SK-N-SH (cell line): ENCODE measurements at regions not wholly inside any gene's neighbourhood (a gene's known extent, or its start where the extent isn't known, plus 50 kb on each side); places are given as distances from the start of the nearest gene placed in this dataset.
A peak's percentile ranks its signal among the peaks of the same experiment; 100 is the strongest.

ENCODE experiments used
- CHD2 ChIP-seq: fragments of 150-350 bp; IDR thresholded peaks from 2 replicates; pipeline ENCODE4 v1.6.1; 2018; ENCODE audit warnings: low read length; ENCODE audit not compliant: partially characterized antibody
- CTCF ChIP-seq: fragments of 200-600 bp; sonication (generic); IDR thresholded peaks from 2 replicates; pipeline ENCODE4 v1.6.1; 2017; ENCODE audit warnings: antibody characterized with exemption, mild to moderate bottlenecking, moderate library complexity
- ELF1 ChIP-seq: IDR thresholded peaks from 2 replicates; pipeline ENCODE4 v1.4.0; 2012
- EP300 ChIP-seq, 2 experiments: IDR thresholded peaks; 2 replicates each; pipeline versions ENCODE4 v1.4.0 to v1.6.1; 2012; ENCODE audit warnings: borderline replicate concordance in 1 of 2, low read depth in 1 of 2, low read length in 1 of 2
- EZH2phosphoT487 ChIP-seq: fragments of 200-600 bp; sonication (generic); IDR thresholded peaks from 2 replicates; pipeline ENCODE4 v1.6.1; 2017; ENCODE audit warnings: low read depth, mixed run types, mild to moderate bottlenecking, antibody characterized with exemption, moderate library complexity, borderline replicate concordance
- FOXJ3 ChIP-seq: sonication (generic); formaldehyde crosslinking; IDR thresholded peaks from 2 replicates; pipeline ENCODE4 v1.5.1; 2020; ENCODE audit warnings: mild to moderate bottlenecking, missing genetic modification reagents
- GATA2 ChIP-seq: sonication (generic); formaldehyde crosslinking; IDR thresholded peaks from 2 replicates; pipeline ENCODE4 v1.5.0; 2020; ENCODE audit warnings: mild to moderate bottlenecking, missing genetic modification reagents
- IRF3 ChIP-seq: fragments of 150-350 bp; IDR thresholded peaks from 2 replicates; pipeline ENCODE4 v1.6.1; 2016; ENCODE audit warnings: mild to moderate bottlenecking, low read depth, low read length
- JUND ChIP-seq: IDR thresholded peaks from 2 replicates; pipeline ENCODE4 v1.4.0; 2012
- MAX ChIP-seq: IDR thresholded peaks from 2 replicates; pipeline ENCODE4 v1.4.0; 2012; ENCODE audit warnings: low read depth
- MEF2A ChIP-seq: IDR thresholded peaks from 2 replicates; pipeline ENCODE4 v1.4.0; 2012; ENCODE audit warnings: low read depth, borderline replicate concordance
- MXI1 ChIP-seq: IDR thresholded peaks from 2 replicates; pipeline ENCODE4 v1.6.1; 2012; ENCODE audit warnings: mild to moderate bottlenecking, low read depth, low read length, improper control_type of control experiment
- PBX3 ChIP-seq: IDR thresholded peaks from 2 replicates; pipeline ENCODE4; 2012
- POLR2AphosphoS5 ChIP-seq: IDR thresholded peaks from 2 replicates; pipeline ENCODE4 v1.6.1; 2012; ENCODE audit warnings: low read depth, low read length
- RFX5 ChIP-seq: IDR thresholded peaks from 2 replicates; pipeline ENCODE4 v1.6.1; 2012; ENCODE audit warnings: mild to moderate bottlenecking, improper control_type of control experiment, low read length
- RXRA ChIP-seq: IDR thresholded peaks from 2 replicates; pipeline ENCODE4 v1.4.0; 2012; ENCODE audit warnings: low read depth, mild to moderate bottlenecking, borderline replicate concordance
- SIN3A ChIP-seq: IDR thresholded peaks from 2 replicates; pipeline ENCODE4 v1.6.1; 2012; ENCODE audit warnings: low read depth, mild to moderate bottlenecking, low read length, moderate library complexity, borderline replicate concordance
- TCF12 ChIP-seq: IDR thresholded peaks from 2 replicates; pipeline ENCODE4 v1.4.0; 2012
- USF2 ChIP-seq: fragments of 150-350 bp; IDR thresholded peaks from 2 replicates; pipeline ENCODE4 v1.6.1; 2017; ENCODE audit warnings: antibody characterized with exemption, low read length, low read depth, borderline replicate concordance
- YY1 ChIP-seq: IDR thresholded peaks from 2 replicates; pipeline ENCODE4 v1.4.0; 2012; ENCODE audit warnings: low read depth, mild to moderate bottlenecking
- TF ChIP-seq, protein P1 (sequence below): IDR thresholded peaks from 2 replicates; pipeline ENCODE4 v1.6.1; 2012; ENCODE audit warnings: mild to moderate bottlenecking, low read depth, low read length, moderate library complexity

GRCh38 chr18:55096263-55096951 lies 137.1 kb upstream of the CCDC68 start (continued):
- TF ChIP-seq, protein P1, sequence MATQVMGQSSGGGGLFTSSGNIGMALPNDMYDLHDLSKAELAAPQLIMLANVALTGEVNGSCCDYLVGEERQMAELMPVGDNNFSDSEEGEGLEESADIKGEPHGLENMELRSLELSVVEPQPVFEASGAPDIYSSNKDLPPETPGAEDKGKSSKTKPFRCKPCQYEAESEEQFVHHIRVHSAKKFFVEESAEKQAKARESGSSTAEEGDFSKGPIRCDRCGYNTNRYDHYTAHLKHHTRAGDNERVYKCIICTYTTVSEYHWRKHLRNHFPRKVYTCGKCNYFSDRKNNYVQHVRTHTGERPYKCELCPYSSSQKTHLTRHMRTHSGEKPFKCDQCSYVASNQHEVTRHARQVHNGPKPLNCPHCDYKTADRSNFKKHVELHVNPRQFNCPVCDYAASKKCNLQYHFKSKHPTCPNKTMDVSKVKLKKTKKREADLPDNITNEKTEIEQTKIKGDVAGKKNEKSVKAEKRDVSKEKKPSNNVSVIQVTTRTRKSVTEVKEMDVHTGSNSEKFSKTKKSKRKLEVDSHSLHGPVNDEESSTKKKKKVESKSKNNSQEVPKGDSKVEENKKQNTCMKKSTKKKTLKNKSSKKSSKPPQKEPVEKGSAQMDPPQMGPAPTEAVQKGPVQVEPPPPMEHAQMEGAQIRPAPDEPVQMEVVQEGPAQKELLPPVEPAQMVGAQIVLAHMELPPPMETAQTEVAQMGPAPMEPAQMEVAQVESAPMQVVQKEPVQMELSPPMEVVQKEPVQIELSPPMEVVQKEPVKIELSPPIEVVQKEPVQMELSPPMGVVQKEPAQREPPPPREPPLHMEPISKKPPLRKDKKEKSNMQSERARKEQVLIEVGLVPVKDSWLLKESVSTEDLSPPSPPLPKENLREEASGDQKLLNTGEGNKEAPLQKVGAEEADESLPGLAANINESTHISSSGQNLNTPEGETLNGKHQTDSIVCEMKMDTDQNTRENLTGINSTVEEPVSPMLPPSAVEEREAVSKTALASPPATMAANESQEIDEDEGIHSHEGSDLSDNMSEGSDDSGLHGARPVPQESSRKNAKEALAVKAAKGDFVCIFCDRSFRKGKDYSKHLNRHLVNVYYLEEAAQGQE, result no peak
- TF ChIP-seq TCF12 (peak; percentile 71), IRF3 (no peak), MXI1 (peak; percentile 20; the same call in 1 of the 2 replicates), RFX5 (no peak), USF2 (0 out of 2 replicates have a peak, but pooled peaks have one; percentile 10), EZH2phosphoT487 (no peak), JUND (no peak), PBX3 (peak; percentile 30; the same call in 1 of the 2 replicates), YY1 (no peak), FOXJ3 (CRISPR knock-in tag) (no peak), GATA2 (CRISPR knock-in tag) (no peak), RXRA (no peak), CHD2 (no peak), SIN3A (no peak), EP300 (IDR thresholded peaks at IDR 0.05; ENCODE audit: borderline replicate concordance in 1 of 2, low read depth in 1 of 2, low read length in 1 of 2) (peak in 1 of 2 experiments; percentile 35; a peak in 1 of 4 replicates), POLR2AphosphoS5 (peak; percentile 11; the same call in 1 of the 2 replicates), CTCF (peak; percentile 64), MEF2A (no peak), ELF1 (no peak), MAX (peak; percentile 79)
